SU-DHL-6 (cell line): ENCODE measurements at regions not wholly inside any gene's neighbourhood (a gene's known extent, or its start where the extent isn't known, plus 50 kb on each side); places are given as distances from the start of the nearest gene placed in this dataset.

ENCODE experiments used
- H2AFZ ChIP-seq: fragments of 200-600 bp; sonication (generic); 2 replicates; pipeline ENCODE4 v1.6.1; 2014; ENCODE audit warnings: low read depth, mild to moderate bottlenecking, moderate library complexity, mixed read lengths, antibody characterized with exemption, low read length; ENCODE audit not compliant: severe bottlenecking
- H3F3A ChIP-seq: fragments of 200-600 bp; shearing (Covaris generic); 2 replicates; pipeline ENCODE4 v1.6.0; 2016; ENCODE audit warnings: antibody characterized with exemption, mild to moderate bottlenecking; ENCODE audit not compliant: insufficient read depth
- H3K27ac ChIP-seq: fragments of 200-600 bp; sonication (generic); 2 replicates; pipeline ENCODE4 v1.5.1; 2016; ENCODE audit warnings: low read depth, mild to moderate bottlenecking, low read length, moderate library complexity, mixed read lengths
- H3K27me3 ChIP-seq: fragments of 200-600 bp; sonication (generic), shearing (Covaris generic); 2 replicates; pipeline ENCODE4 v1.6.0; 2014; ENCODE audit warnings: mild to moderate bottlenecking, low read length
- H3K36me3 ChIP-seq: fragments of 200-600 bp; sonication (generic); 2 replicates; pipeline ENCODE4 v1.6.1; 2014; ENCODE audit warnings: mild to moderate bottlenecking, low read length, mixed read lengths
- H3K4me2 ChIP-seq: fragments of 300-600, 200-600 bp; shearing (Covaris generic), sonication (generic); 2 replicates; pipeline ENCODE4 v1.6.0; 2014; ENCODE audit warnings: low read length, low read depth, mild to moderate bottlenecking; ENCODE audit not compliant: poor library complexity, severe bottlenecking
- H3K4me3 ChIP-seq: fragments of 200-600 bp; sonication (generic); 2 replicates; pipeline ENCODE4 v1.5.1; 2014; ENCODE audit warnings: antibody characterized with exemption, low read length, mild to moderate bottlenecking, mixed read lengths; ENCODE audit not compliant: insufficient read depth, poor library complexity, severe bottlenecking
- H3K79me2 ChIP-seq: fragments of 200-600 bp; sonication (generic); 2 replicates; pipeline ENCODE4 v1.6.1; 2014; ENCODE audit warnings: mild to moderate bottlenecking, low read length, moderate library complexity; ENCODE audit not compliant: insufficient read depth
- H3K9ac ChIP-seq: fragments of 200-600 bp; sonication (generic); 2 replicates; pipeline ENCODE4 v1.7.0; 2014; ENCODE audit warnings: mild to moderate bottlenecking, low read length
- H3K9me2 ChIP-seq: fragments of 200-600 bp; sonication (generic); replicated peaks from 2 replicates; pipeline ENCODE4 v1.6.1; 2014; ENCODE audit warnings: low read length; ENCODE audit not compliant: insufficient read depth
- H3K9me3 ChIP-seq: fragments of 200-600 bp; sonication (generic); 2 replicates; pipeline ENCODE4 v1.6.1; 2014; ENCODE audit warnings: low read length, mixed read lengths; ENCODE audit not compliant: insufficient read depth
- H4K20me1 ChIP-seq: fragments of 200-600 bp; sonication (generic); 2 replicates; pipeline ENCODE4 v1.6.1; 2014; ENCODE audit warnings: low read depth, mild to moderate bottlenecking, antibody characterized with exemption, low read length, moderate library complexity, mixed read lengths
- EZH2phosphoT487 ChIP-seq: fragments of 200-600 bp; sonication (generic), shearing (Covaris generic); conservative IDR thresholded peaks from 2 replicates; pipeline ENCODE4 v1.6.1; 2018; ENCODE audit warnings: mild to moderate bottlenecking, antibody characterized with exemption, low read length, moderate library complexity, mixed read lengths
- TF ChIP-seq, protein P1 (sequence below): fragments of 200-600 bp; sonication (generic); IDR thresholded peaks from one replicate; pipeline ENCODE4 v1.5.1; 2017; ENCODE audit warnings: antibody characterized with exemption, mild to moderate bottlenecking, low read length, moderate library complexity; ENCODE audit not compliant: insufficient read depth, poor library complexity, severe bottlenecking

DNA sequence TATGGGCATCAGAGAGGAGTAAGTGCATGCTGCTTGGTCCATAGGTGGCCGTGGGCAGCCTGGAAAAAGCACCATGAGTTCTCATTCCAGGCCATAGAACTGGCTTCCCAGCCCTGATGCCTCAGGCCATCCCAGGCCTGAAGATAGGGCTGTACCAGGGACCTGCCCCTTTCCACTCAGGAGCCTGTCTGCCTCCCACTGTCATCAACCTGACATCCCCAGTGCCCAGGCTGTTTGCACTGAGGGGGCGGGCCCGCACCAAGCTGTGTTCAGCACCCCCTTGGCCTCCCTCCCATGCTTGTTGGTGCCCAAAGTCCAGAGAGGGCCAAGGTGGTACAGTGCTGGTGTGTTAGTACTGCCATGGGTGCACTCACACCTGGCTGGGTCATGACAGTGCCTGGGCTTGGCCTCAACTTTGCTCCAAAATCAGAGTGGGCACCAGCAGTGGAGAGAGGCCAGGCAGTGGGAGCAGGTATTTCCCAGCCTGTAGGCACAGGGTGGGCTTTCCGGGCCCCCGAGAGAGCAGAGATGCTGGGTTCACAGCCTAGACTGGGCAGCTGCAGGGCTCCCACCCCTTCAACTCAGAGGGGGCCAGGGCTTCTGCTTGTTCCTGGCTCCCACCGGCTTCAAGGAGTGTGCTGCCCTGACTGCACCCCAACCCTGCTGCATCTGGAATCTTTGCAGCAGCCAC, 556.1 kb downstream of the SI start:
- Histone ChIP-seq H3K9me3 (peaks cover 16% of the 10 kb centered on the region), H3K4me3 (no peak overlapping the region), H3K79me2 (no peaks in the 10 kb centered on the region), H2AFZ (no peak overlapping the region), H3K9me2 (no peaks in the 10 kb centered on the region), H3F3A (no peaks in the 10 kb centered on the region), H3K36me3 (no peaks in the 10 kb centered on the region), H4K20me1 (no peaks in the 10 kb centered on the region), H3K27ac (no peak overlapping the region), H3K9ac (no peak overlapping the region), H3K4me2 (no peak overlapping the region), H3K27me3 (no peaks in the 10 kb centered on the region)
- no peak for TF ChIP-seq EZH2phosphoT487
- TF ChIP-seq, protein P1, sequence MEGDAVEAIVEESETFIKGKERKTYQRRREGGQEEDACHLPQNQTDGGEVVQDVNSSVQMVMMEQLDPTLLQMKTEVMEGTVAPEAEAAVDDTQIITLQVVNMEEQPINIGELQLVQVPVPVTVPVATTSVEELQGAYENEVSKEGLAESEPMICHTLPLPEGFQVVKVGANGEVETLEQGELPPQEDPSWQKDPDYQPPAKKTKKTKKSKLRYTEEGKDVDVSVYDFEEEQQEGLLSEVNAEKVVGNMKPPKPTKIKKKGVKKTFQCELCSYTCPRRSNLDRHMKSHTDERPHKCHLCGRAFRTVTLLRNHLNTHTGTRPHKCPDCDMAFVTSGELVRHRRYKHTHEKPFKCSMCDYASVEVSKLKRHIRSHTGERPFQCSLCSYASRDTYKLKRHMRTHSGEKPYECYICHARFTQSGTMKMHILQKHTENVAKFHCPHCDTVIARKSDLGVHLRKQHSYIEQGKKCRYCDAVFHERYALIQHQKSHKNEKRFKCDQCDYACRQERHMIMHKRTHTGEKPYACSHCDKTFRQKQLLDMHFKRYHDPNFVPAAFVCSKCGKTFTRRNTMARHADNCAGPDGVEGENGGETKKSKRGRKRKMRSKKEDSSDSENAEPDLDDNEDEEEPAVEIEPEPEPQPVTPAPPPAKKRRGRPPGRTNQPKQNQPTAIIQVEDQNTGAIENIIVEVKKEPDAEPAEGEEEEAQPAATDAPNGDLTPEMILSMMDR: no peak

DNA sequence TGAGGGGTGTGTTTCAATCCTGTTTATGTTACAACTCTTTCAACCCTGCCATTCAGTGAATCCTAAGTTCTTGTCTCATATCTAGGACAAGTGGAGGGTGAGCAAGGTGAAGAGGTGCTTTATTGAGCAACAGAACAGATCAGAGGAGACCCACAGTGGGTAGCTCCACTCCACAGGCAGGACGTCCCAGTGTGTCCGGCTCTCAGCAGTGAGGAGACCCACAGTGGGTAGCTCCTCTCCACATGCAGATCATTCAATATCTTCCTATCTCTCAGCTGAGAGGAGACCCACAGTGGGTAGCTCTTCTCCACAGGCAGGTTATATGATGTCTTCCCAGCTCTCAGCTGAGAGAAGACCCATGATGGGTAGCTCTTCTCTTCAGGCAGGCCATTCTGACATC, 556.7 kb downstream of the SI start:
- Histone ChIP-seq H4K20me1 (no peaks in the 10 kb centered on the region), H3K9me2 (no peaks in the 10 kb centered on the region), H3K4me3 (no peak overlapping the region), H3K4me2 (no peak overlapping the region), H3K79me2 (no peaks in the 10 kb centered on the region), H3F3A (no peaks in the 10 kb centered on the region), H3K9me3 (peaks cover 16% of the 10 kb centered on the region), H2AFZ (no peak overlapping the region), H3K9ac (no peak overlapping the region), H3K36me3 (no peaks in the 10 kb centered on the region), H3K27me3 (no peaks in the 10 kb centered on the region), H3K27ac (no peak overlapping the region)
- TF ChIP-seq, protein P1: no peak
- TF ChIP-seq EZH2phosphoT487: no peak

DNA sequence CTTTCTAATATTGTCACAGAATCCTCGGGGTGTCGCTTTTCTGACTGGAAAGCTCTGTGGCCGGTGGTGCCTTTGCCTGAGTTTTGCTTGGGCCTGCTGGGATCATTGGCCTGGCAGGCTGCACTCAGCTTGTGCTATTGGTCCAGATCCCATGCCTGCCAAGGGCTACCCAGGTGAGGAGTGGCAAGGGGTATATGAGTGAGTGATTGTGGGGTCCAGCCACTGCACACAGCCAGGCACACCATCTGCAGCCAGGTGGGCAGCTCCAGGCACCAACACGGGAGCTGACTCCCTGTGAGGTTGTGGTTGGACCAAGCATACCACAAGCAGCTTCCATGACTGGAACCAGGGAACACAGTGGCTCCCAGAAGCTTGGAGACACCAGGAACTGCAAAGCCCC, 557.2 kb downstream of the SI start:
- Histone ChIP-seq H3K9me3 (peaks cover 16% of the 10 kb centered on the region), H3K27me3 (no peaks in the 10 kb centered on the region)
- no peak for TF ChIP-seq EZH2phosphoT487
- TF ChIP-seq, protein P1: no peak

More for the DNA sequence above, 557.2 kb downstream of the SI start:
- Histone ChIP-seq H4K20me1 (no peaks in the 10 kb centered on the region), H3K79me2 (no peaks in the 10 kb centered on the region), H3K9ac (no peak overlapping the region), H3K4me2 (no peak overlapping the region), H3K4me3 (no peak overlapping the region), H3K9me2 (no peaks in the 10 kb centered on the region), H2AFZ (no peak overlapping the region), H3K27ac (no peak overlapping the region), H3K36me3 (no peaks in the 10 kb centered on the region), H3F3A (no peaks in the 10 kb centered on the region)
